ENCODE measurements at regions not wholly inside any gene's neighbourhood (a gene's known extent, or its start where the extent isn't known, plus 50 kb on each side); places are given as distances from the start of the nearest gene placed in this dataset.

- no peak for TF ChIP-seq CTCF (IDR thresholded peaks at IDR 0.05)
- no peak for TF ChIP-seq ELF1 (IDR thresholded peaks at IDR 0.05)
- TF ChIP-seq EP300 (IDR thresholded peaks at IDR 0.05; ENCODE audit: borderline replicate concordance in 1 of 2, low read depth in 1 of 2, low read length in 1 of 2): no peak
- no peak for TF ChIP-seq GATA2 (CRISPR knock-in tag; IDR thresholded peaks at IDR 0.05)
- TF ChIP-seq TAF1 (IDR thresholded peaks at IDR 0.05; ENCODE audit: borderline replicate concordance, low read depth, low read length): no peak
Measured at GRCh38 chr4:100839712-100840111, 321.9 kb upstream of the EMCN start.

Measured in SK-N-SH (cell line).